H9 (cell line): ENCODE measurements at regions not wholly inside any gene's neighbourhood (a gene's known extent, or its start where the extent isn't known, plus 50 kb on each side); places are given as distances from the start of the nearest gene placed in this dataset.
A peak's percentile ranks its signal among the peaks of the same experiment; 100 is the strongest.

Source experiments
- DNase-seq: peaks from one replicate; pipeline ENCODE4 v3.0.0-alpha.2; 2017
- H2AFZ ChIP-seq: one replicate; pipeline ENCODE4 v1.6.1; 2013; ENCODE audit warnings: mild to moderate bottlenecking, low read length, control low read depth, moderate library complexity
- H2AK5ac ChIP-seq: 2 replicates; pipeline ENCODE4 v1.6.1; 2013; ENCODE audit warnings: low read length, control low read depth, mixed read lengths; ENCODE audit not compliant: insufficient read length
- H2BK120ac ChIP-seq: one replicate; pipeline ENCODE4 v1.6.1; 2013; ENCODE audit warnings: low read depth, mild to moderate bottlenecking, low read length, control low read depth, inconsistent platforms; ENCODE audit not compliant: poor library complexity, severe bottlenecking
- H2BK12ac ChIP-seq: 2 replicates; pipeline ENCODE4 v1.6.1; 2013; ENCODE audit warnings: low read length, control low read depth, mixed read lengths, low read depth; ENCODE audit not compliant: insufficient read length
- H2BK15ac ChIP-seq: 2 replicates; pipeline ENCODE4 v1.6.1; 2013; ENCODE audit warnings: low read depth, low read length, control low read depth
- H2BK20ac ChIP-seq: one replicate; pipeline ENCODE4 v1.6.1; 2013; ENCODE audit warnings: low read depth, mild to moderate bottlenecking, low read length, control low read depth, inconsistent platforms; ENCODE audit not compliant: poor library complexity, severe bottlenecking
- H2BK5ac ChIP-seq: 2 replicates; pipeline ENCODE4 v1.6.1; 2013; ENCODE audit warnings: low read length, control low read depth, mixed read lengths; ENCODE audit not compliant: insufficient read length
- H3K14ac ChIP-seq: 2 replicates; pipeline ENCODE4 v1.6.1; 2013; ENCODE audit warnings: low read length, control low read depth; ENCODE audit not compliant: insufficient read depth
- H3K18ac ChIP-seq: 2 replicates; pipeline ENCODE4 v1.6.1; 2013; ENCODE audit warnings: low read depth, mild to moderate bottlenecking, mixed read lengths, low read length, control low read depth; ENCODE audit not compliant: insufficient read length
- H3K23ac ChIP-seq: 2 replicates; pipeline ENCODE4 v1.6.1; 2013; ENCODE audit warnings: low read length, control low read depth, mixed read lengths, low read depth; ENCODE audit not compliant: insufficient read length
- H3K23me2 ChIP-seq: 2 replicates; pipeline ENCODE4 v1.6.1; 2013; ENCODE audit warnings: low read depth, mild to moderate bottlenecking, mixed read lengths, low read length, control low read depth; ENCODE audit not compliant: insufficient read length, poor library complexity, severe bottlenecking
- H3K27ac ChIP-seq: 2 replicates; pipeline ENCODE4 v1.5.1; 2013; ENCODE audit warnings: low read length, control low read depth, mixed read lengths, low read depth; ENCODE audit not compliant: insufficient read length
- H3K27me3 ChIP-seq: 2 replicates; pipeline ENCODE4 v1.6.1; 2013; ENCODE audit warnings: low read length, control low read depth, inconsistent platforms; ENCODE audit not compliant: insufficient read depth
- H3K4ac ChIP-seq: 2 replicates; pipeline ENCODE4 v1.6.1; 2013; ENCODE audit warnings: low read depth, mild to moderate bottlenecking, control low read depth, inconsistent platforms, low read length, moderate library complexity
- H3K4me1 ChIP-seq: 2 replicates; pipeline ENCODE4 v1.6.1; 2013; ENCODE audit warnings: low read length, control low read depth, inconsistent platforms; ENCODE audit not compliant: insufficient read depth
- H3K4me2 ChIP-seq: 2 replicates; pipeline ENCODE4 v1.6.1; 2013; ENCODE audit warnings: low read length, control low read depth, mixed read lengths; ENCODE audit not compliant: insufficient read length, insufficient read depth
- H3K56ac ChIP-seq: 2 replicates; pipeline ENCODE4 v1.6.1; 2013; ENCODE audit warnings: low read depth, mild to moderate bottlenecking, mixed read lengths, low read length, control low read depth; ENCODE audit not compliant: insufficient read length
- H3K79me1 ChIP-seq: 2 replicates; pipeline ENCODE4 v1.6.1; 2013; ENCODE audit warnings: low read depth, mild to moderate bottlenecking, moderate library complexity, low read length, control low read depth, inconsistent platforms; ENCODE audit not compliant: insufficient read depth, poor library complexity, severe bottlenecking
- H3K79me2 ChIP-seq: 2 replicates; pipeline ENCODE4 v1.6.1; 2013; ENCODE audit warnings: low read length, control low read depth, inconsistent platforms; ENCODE audit not compliant: insufficient read depth
- H3K9ac ChIP-seq: 2 replicates; pipeline ENCODE4 v1.6.1; 2013; ENCODE audit warnings: low read length, control low read depth, mixed read lengths; ENCODE audit not compliant: insufficient read length; ENCODE audit errors: extremely low read depth
- H3K9me3 ChIP-seq: one replicate; pipeline ENCODE4 v1.6.1; 2013; ENCODE audit warnings: low read depth, low read length, inconsistent platforms; ENCODE audit not compliant: control insufficient read depth
- H3T11ph ChIP-seq: one replicate; pipeline ENCODE4 v1.6.1; 2013; ENCODE audit warnings: mild to moderate bottlenecking, low read length, control low read depth, inconsistent platforms
- H4K20me1 ChIP-seq: one replicate; pipeline ENCODE4 v1.6.1; 2013; ENCODE audit not compliant: control insufficient read depth, insufficient read length, insufficient read depth
- H4K5ac ChIP-seq: 2 replicates; pipeline ENCODE4 v1.6.1; 2013; ENCODE audit warnings: low read depth, mild to moderate bottlenecking, mixed read lengths, low read length, control low read depth; ENCODE audit not compliant: insufficient read length
- H4K8ac ChIP-seq: replicated peaks from 2 replicates; pipeline ENCODE4 v1.6.1; 2013; ENCODE audit warnings: low read length, control low read depth, mixed read lengths, low read depth; ENCODE audit not compliant: insufficient read length
- H4K91ac ChIP-seq: 2 replicates; pipeline ENCODE4 v1.6.1; 2013; ENCODE audit warnings: low read depth, mild to moderate bottlenecking, moderate library complexity, mixed read lengths, low read length, control low read depth; ENCODE audit not compliant: insufficient read length
- H3K27ac Mint-ChIP-seq, 3 experiments: 2 replicates in 2 of 3; 3 replicates in 1 of 3; pipeline ENCODE4 v1.8.0; 2020 to 2021; ENCODE audit warnings: mixed read lengths in 3 of 3, mild to moderate bottlenecking in 1 of 3, moderate library complexity in 1 of 3
- H3K27me3 Mint-ChIP-seq: 2 replicates; pipeline ENCODE4 v1.8.0; 2021; ENCODE audit warnings: low read depth, mild to moderate bottlenecking, moderate library complexity, mixed read lengths
- H3K36me3 Mint-ChIP-seq, 3 experiments: 2 replicates in 2 of 3; 3 replicates in 1 of 3; pipeline ENCODE4 v1.8.0; 2020 to 2021; ENCODE audit warnings: low read depth in 3 of 3, mixed read lengths in 3 of 3; ENCODE audit not compliant: insufficient read depth in 1 of 3
- H3K4me1 Mint-ChIP-seq, 2 experiments: 2 replicates each; pipeline ENCODE4 v1.8.0; 2020; ENCODE audit warnings: mixed read lengths in 2 of 2
- H3K4me3 Mint-ChIP-seq, 2 experiments: 2 replicates in 1 of 2; 3 replicates in 1 of 2; pipeline ENCODE4 v1.8.0; 2020 to 2021; ENCODE audit warnings: mild to moderate bottlenecking in 2 of 2, mixed read lengths in 2 of 2, moderate library complexity in 1 of 2
- H3K9me3 Mint-ChIP-seq, 2 experiments: 2 replicates in 1 of 2; 3 replicates in 1 of 2; pipeline ENCODE4 v1.8.0; 2020; ENCODE audit warnings: mild to moderate bottlenecking in 2 of 2, mixed read lengths in 2 of 2, moderate library complexity in 1 of 2
- WGBS: extraction: QIAGEN DNeasy Blood & Tissue Kit; methylation state at CpG from one replicate; pipeline ENCODE4 v1.1.7; 2013; ENCODE audit warnings: missing lambda C conversion rate, low lambda C conversion rate, mixed read lengths; ENCODE audit not compliant: insufficient read length; ENCODE audit errors: extremely low coverage; 5-methylcytosine and 5-hydroxymethylcytosine counted together
- TF ChIP-seq, protein P1 (sequence below): fragments of 200-600 bp; sonication (generic); conservative IDR thresholded peaks from 3 replicates; pipeline ENCODE4 v1.8.0; 2021; ENCODE audit warnings: antibody characterized with exemption, mild to moderate bottlenecking

DNA sequence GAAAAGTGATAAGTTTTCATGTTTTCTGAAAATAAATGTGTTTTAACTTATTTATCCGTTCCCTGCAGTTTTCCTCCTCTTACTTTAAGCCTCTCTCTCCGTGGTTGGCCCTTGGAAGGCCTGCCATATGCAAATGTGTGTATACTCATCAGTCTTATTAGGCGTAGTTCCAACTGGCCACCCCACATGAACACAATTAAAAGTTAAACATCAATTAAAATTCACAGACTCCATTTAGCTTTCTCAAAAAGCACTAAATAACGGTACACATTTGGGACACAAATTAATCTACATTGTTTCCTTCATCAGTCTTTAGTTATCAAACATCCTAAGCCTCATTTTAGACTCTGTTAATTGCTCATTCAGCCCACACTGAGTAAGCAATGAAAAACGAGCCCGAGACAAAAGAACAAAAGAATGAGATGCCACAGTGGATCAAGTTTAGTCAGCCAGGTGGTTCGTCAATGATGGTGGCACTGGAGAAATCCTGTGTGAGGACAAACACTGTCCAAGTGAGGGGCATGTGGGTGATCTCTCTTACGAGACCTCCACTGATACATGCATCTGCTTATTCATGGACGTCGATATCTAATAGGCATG lies 76.0 kb upstream of the TMCC3 start:
- Histone ChIP-seq H3K27ac (no peak overlapping the region), H2BK15ac (no peak overlapping the region), H4K20me1 (no peaks in the 10 kb centered on the region), H4K5ac (no peak overlapping the region), H3K18ac (no peak overlapping the region), H3K14ac (no peak overlapping the region), H2AK5ac (no peak overlapping the region), H2BK12ac (no peak overlapping the region), H3K9me3 (no peaks in the 10 kb centered on the region), H3K79me2 (no peaks in the 10 kb centered on the region), H2AFZ (no peak overlapping the region), H3K23ac (no peak overlapping the region), H3K79me1 (no peaks in the 10 kb centered on the region), H2BK20ac (no peak overlapping the region), H2BK5ac (no peak overlapping the region), H3K4me1 (peaks cover 5% of the 10 kb centered on the region; the same call in 1 of the 2 replicates), H3K23me2 (no peaks in the 10 kb centered on the region), H4K8ac (no peak overlapping the region), H3K4me2 (no peak overlapping the region), H3K27me3 (no peaks in the 10 kb centered on the region), H3K56ac (no peak overlapping the region), H4K91ac (no peak overlapping the region), H3K4ac (no peak overlapping the region), H3K9ac (no peak overlapping the region), H2BK120ac (no peak overlapping the region), H3T11ph (no peak overlapping the region)
- Mint-ChIP-seq H3K4me3 (no peak overlapping the region), H3K27me3 (no peaks in the 10 kb centered on the region), H3K4me1 (peaks cover 16 to 25% of the 10 kb centered on the region in 2 experiments), H3K36me3 (peaks cover 0 to 15% (median 3%) of the 10 kb centered on the region in 3 experiments; a peak in 5 of 7 replicates), H3K27ac (peak overlapping the region in 1 of 3 experiments; percentile 56; a peak in 2 of 7 replicates), H3K9me3 (peaks cover 14 to 17% of the 10 kb centered on the region in 2 experiments)
- DNase-seq, result no peak
- whole genome bisulfite sequencing, result no CpG with 5 or more reads among the region's 10 CpGs
- TF ChIP-seq, protein P1, sequence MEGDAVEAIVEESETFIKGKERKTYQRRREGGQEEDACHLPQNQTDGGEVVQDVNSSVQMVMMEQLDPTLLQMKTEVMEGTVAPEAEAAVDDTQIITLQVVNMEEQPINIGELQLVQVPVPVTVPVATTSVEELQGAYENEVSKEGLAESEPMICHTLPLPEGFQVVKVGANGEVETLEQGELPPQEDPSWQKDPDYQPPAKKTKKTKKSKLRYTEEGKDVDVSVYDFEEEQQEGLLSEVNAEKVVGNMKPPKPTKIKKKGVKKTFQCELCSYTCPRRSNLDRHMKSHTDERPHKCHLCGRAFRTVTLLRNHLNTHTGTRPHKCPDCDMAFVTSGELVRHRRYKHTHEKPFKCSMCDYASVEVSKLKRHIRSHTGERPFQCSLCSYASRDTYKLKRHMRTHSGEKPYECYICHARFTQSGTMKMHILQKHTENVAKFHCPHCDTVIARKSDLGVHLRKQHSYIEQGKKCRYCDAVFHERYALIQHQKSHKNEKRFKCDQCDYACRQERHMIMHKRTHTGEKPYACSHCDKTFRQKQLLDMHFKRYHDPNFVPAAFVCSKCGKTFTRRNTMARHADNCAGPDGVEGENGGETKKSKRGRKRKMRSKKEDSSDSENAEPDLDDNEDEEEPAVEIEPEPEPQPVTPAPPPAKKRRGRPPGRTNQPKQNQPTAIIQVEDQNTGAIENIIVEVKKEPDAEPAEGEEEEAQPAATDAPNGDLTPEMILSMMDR, result no peak
